ENCODE measurements at regions not wholly inside any gene's neighbourhood (a gene's known extent, or its start where the extent isn't known, plus 50 kb on each side); places are given as distances from the start of the nearest gene placed in this dataset.

DNA sequence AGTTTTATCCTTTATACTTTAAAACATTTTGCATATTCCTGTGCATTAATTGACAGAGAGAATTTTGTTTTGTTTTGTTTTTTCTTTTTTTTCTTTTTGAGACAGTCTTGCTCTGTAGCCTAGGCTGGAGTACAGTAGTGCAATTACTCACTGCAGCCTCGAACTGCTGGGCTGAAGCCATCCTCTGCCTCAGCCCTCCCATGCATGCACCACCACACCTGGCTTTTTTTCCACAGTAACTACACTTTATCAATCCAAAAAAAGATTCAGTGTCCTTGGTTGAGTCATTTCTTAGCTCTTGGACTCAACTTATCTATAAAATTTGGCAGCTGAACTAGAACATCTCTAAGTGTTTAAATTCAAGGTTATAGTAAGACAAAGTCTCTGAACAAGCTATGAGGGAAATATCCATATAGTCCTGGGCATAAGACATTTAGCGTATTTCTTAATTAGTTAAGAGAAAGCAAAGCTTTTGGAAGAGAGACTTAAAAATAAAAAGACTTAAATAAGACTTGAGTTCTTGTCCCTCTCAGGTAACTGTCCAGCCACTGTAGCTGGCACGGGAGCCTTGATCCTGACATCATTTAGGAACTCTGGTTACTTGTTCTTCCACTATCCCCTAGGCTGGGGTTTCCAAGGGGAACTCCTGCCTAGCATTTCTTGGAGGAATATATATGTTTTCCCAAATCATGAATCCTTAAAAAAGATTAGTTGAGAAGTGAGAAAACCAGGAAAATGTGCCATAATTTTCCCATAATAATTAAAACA is 300.1 kb downstream of the HACE1 start:
- no peak overlapping the region for H3K18ac ChIP-seq (ENCODE audit: extremely low read depth, low read length)
- no peak overlapping the region for H3K4me2 ChIP-seq (ENCODE audit: insufficient read depth in 1 of 2, low read depth in 2 of 2, low read length in 2 of 2)
- H2BK120ac ChIP-seq (replicated peaks; ENCODE audit: low read depth, low read length), result no peak overlapping the region
- 91% methylated on average over 3 of the region's 3 CpGs; no CpG with 5 or more reads in 1 of the 2 experiments for WGBS, 2 experiments (ENCODE audit: extremely low coverage in 1 of 2, insufficient coverage in 1 of 2, insufficient read length in 1 of 2, insufficient replicate concordance in 2 of 2, low coverage in 1 of 2, low lambda C conversion rate in 2 of 2, missing lambda C conversion rate in 1 of 2)
- ChIA-PET CTCF (ENCODE audit: partially characterized antibody) (interaction anchor here (0.7 kb wide), 1 partner anchor 296 kb away, joined by 3 read pairs; no protein-coding TSS in a partner anchor), POLR2A (ENCODE audit: partially characterized antibody) (no interaction called here)
- H3K27me3 ChIP-seq (replicated peaks in 1 of 4; ENCODE audit: control insufficient read depth in 3 of 4, extremely low read depth in 1 of 4, insufficient read depth in 3 of 4, low read length in 3 of 4), result no peaks in the 10 kb centered on the region
- no peak overlapping the region for H4K5ac ChIP-seq (ENCODE audit: insufficient read length, low read depth, low read length)
- H2BK5ac ChIP-seq (ENCODE audit: low read depth, low read length), result no peak overlapping the region
- H4K91ac ChIP-seq (replicated peaks; ENCODE audit: insufficient read length, low read length), result no peak overlapping the region
- no peaks in the 10 kb centered on the region; a peak in 1 of 8 replicates for H3K36me3 ChIP-seq (ENCODE audit: control insufficient read depth in 2 of 4, insufficient read depth in 4 of 4, low read length in 3 of 4)
- H3K9ac ChIP-seq (replicated peaks in 1 of 4; ENCODE audit: extremely low read depth in 1 of 4, low read depth in 3 of 4, low read length in 3 of 4), result no peak overlapping the region
- no peak overlapping the region for H4K8ac ChIP-seq (ENCODE audit: extremely low read depth, insufficient read depth, low read length)
- no peaks in the 10 kb centered on the region for H3K23me2 ChIP-seq (ENCODE audit: low read depth, low read length)
- no peak overlapping the region for H3K23ac ChIP-seq (ENCODE audit: insufficient read length)
- no peak overlapping the region for H3K4me3 ChIP-seq (ENCODE audit: extremely low read depth in 1 of 4, insufficient read depth in 2 of 4, low read depth in 3 of 4, low read length in 4 of 4)
- H2BK20ac ChIP-seq (ENCODE audit: low read length), result no peak overlapping the region
- no peak overlapping the region for H3K56ac ChIP-seq (replicated peaks; ENCODE audit: insufficient read length, low read depth, low read length)
- H3K79me2 ChIP-seq (ENCODE audit: control insufficient read depth in 1 of 2, insufficient read depth in 2 of 2, low read length in 2 of 2), result no peaks in the 10 kb centered on the region
- H3K79me1 ChIP-seq (ENCODE audit: low read depth, low read length), result no peaks in the 10 kb centered on the region
- no peak overlapping the region for H2BK12ac ChIP-seq (ENCODE audit: low read depth, low read length)
- DNase-seq (ENCODE audit: low read depth in 1 of 2, low spot score in 2 of 2) (no peak), FAIRE-seq (no peak)
- H3K27ac ChIP-seq (ENCODE audit: low read depth, low read length), result no peak overlapping the region
- H3K4me1 ChIP-seq (replicated peaks in 1 of 4; ENCODE audit: control insufficient read depth in 3 of 4, insufficient read depth in 4 of 4, low read length in 3 of 4), result no peaks in the 10 kb centered on the region
- no peak overlapping the region for H3K4ac ChIP-seq (replicated peaks; ENCODE audit: insufficient read length, low read depth, low read length)
- no peak overlapping the region for H3K14ac ChIP-seq (ENCODE audit: insufficient read length)
- H3K9me3 ChIP-seq (ENCODE audit: insufficient read depth in 2 of 2, low read depth in 1 of 2, low read length in 1 of 2), result no peaks in the 10 kb centered on the region
- no peaks in the 10 kb centered on the region for H4K20me1 ChIP-seq (replicated peaks in 1 of 2; ENCODE audit: control insufficient read depth in 1 of 2, insufficient read depth in 2 of 2, low read length in 2 of 2)
- H2BK15ac ChIP-seq (ENCODE audit: low read length), result no peak overlapping the region
- H2AK5ac ChIP-seq (ENCODE audit: low read depth, low read length), result no peak overlapping the region
- H2AFZ ChIP-seq (ENCODE audit: low read length), result no peak overlapping the region
- TF ChIP-seq NANOG (IDR thresholded peaks at IDR 0.05; ENCODE audit: insufficient read depth, low read depth, low read length, poor library complexity, severe bottlenecking), result no peak
- TF ChIP-seq, protein P1, sequence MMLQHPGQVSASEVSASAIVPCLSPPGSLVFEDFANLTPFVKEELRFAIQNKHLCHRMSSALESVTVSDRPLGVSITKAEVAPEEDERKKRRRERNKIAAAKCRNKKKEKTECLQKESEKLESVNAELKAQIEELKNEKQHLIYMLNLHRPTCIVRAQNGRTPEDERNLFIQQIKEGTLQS (IDR thresholded peaks at IDR 0.05; ENCODE audit: insufficient read depth, low read depth, low read length), result no peak
- TF ChIP-seq CTBP2 (IDR thresholded peaks at IDR 0.05; ENCODE audit: borderline replicate concordance, insufficient read depth, insufficient read length, low read length), result no peak
- TF ChIP-seq YY1 (IDR thresholded peaks at IDR 0.05; ENCODE audit: low read depth, low read length), result no peak
- no peak for TF ChIP-seq MAFK (IDR thresholded peaks at IDR 0.05; ENCODE audit: low read depth, low read length)
- TF ChIP-seq SIN3A (conservative IDR thresholded peaks at IDR 0.05 in 1 of 2, IDR thresholded peaks at IDR 0.05 in 1 of 2; ENCODE audit: low read depth in 1 of 2, low read length in 2 of 2), result no peak
- TF ChIP-seq, protein P2, sequence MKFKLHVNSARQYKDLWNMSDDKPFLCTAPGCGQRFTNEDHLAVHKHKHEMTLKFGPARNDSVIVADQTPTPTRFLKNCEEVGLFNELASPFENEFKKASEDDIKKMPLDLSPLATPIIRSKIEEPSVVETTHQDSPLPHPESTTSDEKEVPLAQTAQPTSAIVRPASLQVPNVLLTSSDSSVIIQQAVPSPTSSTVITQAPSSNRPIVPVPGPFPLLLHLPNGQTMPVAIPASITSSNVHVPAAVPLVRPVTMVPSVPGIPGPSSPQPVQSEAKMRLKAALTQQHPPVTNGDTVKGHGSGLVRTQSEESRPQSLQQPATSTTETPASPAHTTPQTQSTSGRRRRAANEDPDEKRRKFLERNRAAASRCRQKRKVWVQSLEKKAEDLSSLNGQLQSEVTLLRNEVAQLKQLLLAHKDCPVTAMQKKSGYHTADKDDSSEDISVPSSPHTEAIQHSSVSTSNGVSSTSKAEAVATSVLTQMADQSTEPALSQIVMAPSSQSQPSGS (IDR thresholded peaks at IDR 0.05; ENCODE audit: low read length), result no peak
- no peak for TF ChIP-seq CBX8 (IDR thresholded peaks at IDR 0.05; ENCODE audit: borderline replicate concordance, low read depth, low read length)
- no peak for TF ChIP-seq HDAC6 (IDR thresholded peaks at IDR 0.05; ENCODE audit: low read depth, low read length)
- TF ChIP-seq CHD2 (IDR thresholded peaks at IDR 0.05; ENCODE audit: low read length), result no peak
- no peak for TF ChIP-seq TAF1 (IDR thresholded peaks at IDR 0.05; ENCODE audit: low read depth, low read length)

Measured in H1 (cell line).